Activated T-cell treated with anti-CD3 and anti-CD28 coated beads, Interleukin-2, amount 50 U/mL, for 48 hours (primary cell): ENCODE measurements at regions not wholly inside any gene's neighbourhood (a gene's known extent, or its start where the extent isn't known, plus 50 kb on each side); places are given as distances from the start of the nearest gene placed in this dataset.
"Not testable (repeated sequence)": the region's sequence is repeated elsewhere in the genome, so short reads cannot be mapped to it uniquely, and the experiment has no call there.

Source experiments
- DNase-seq, 2 experiments: peaks; one replicate each; pipeline ENCODE4 v3.0.0-alpha.2; 2020

DNA sequence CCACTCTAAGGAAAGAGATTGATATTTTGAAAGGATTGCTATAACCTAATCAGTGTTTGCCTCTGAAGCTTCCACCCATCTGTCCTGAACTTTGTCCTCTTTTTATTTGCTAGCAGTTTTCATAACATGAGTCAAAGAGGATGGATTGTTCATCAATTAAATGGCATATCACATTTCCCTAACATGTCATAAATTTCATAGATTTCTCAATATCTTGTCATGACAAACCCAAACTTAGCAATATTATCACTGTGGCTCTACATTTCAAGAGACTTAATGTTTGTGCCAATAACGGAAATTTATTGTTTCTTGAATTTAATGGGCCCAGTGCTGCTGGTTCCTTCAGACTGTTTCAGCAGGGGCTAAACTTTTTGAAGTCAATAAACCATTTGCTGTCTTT is 330.3 kb downstream of the CAAP1 start:
- no peak for DNase-seq

DNA sequence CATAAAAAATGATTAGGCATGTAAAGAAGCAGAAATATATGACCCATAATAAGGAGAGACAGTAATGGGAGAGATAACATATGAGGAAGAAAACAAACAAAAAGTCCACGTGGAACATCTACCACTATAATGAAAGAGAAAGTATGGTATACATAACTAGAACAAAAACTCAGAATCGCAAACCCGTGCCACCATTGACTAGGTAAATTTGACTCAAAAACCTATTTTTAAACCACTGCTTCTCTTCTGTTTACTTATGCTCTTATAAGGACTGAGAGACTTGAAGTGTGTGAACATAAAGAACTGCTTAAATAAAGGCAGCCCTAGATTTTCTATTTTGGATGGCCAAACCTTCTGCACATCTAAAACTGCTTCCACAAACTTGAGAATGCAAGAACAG is 330.7 kb downstream of the CAAP1 start:
- no peak for DNase-seq

DNA sequence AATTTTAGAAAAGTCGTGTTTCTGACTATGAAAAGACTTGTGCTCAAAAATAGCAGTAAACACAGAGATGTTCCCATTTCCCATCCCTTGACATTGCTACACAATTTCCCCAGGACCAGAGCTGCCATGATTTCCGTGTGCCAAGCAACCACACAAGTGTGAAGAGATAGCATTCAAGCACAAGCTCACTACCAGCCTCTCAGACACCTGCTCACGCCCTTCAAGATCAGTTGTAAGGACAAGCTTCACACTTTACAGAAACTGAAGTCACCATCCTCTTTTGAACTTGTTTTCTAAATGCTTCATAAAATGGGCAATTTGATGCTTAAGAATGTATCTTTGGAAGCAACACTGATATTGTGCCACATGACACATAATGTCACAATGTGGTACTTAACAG is 333.1 kb downstream of the CAAP1 start:
- no peak for DNase-seq

DNA sequence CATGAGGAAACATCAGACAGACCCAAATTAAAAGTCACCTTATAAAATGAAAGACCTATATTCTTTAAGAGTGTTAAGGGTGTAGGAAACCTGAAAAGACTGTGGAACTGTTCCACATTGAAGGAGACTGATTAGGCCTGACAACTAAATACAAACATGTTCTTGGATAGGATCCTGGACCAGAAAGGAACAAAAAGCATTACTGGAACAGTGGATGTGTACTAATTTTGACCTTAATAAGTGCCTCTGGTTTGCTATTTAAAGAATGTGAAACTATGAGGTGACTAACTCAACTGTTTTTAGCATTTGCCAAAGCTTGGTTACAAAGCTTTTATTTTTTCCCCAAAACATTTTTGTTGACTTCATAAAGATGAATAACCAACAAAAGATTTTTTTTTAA is 340.6 kb downstream of the CAAP1 start:
- no peak for DNase-seq

DNA sequence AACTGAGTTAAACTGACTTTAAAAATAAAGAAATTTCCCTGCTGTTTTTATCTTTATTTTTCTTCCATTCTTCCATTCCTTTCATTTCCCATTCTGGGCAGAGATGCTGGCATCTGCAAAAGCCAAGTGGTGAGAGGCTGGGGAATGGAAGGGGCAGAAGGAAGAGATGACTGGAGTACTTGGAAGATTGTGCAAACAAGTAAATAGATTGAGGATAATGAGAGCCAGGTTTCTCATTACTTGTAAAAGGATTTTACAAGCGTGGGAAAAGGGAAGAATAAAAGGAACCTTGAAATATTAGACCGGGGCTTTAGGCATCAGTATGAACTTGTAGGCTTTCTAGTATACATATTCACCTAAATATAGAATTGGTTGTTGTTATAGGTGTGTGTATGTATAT is 341.2 kb downstream of the CAAP1 start:
- DNase-seq, result no peak

DNA sequence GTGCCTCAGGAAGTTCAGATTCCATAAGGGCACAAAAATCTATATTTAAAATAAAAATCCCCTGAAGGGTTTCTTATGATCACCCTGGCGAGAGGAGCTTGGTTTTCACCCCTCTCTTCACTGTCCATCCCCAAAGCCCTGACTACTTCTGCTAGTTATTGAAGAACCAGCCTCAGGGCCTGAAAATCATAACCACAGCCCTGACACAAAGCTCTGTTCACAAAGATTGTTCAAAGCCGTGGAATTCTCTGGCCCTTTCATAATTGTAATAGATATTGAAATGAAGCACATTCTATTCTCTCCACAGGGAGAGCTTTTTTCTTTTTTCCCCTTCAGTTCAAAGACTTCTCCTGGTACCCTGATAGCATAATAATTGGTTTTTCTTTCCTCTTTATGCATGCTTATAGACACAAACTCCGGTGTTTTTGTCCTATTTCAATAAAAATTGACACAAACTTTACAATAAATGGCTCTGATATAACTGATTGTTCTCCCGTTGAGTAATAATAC is 343.8 kb downstream of the CAAP1 start:
- no peak for DNase-seq

DNA sequence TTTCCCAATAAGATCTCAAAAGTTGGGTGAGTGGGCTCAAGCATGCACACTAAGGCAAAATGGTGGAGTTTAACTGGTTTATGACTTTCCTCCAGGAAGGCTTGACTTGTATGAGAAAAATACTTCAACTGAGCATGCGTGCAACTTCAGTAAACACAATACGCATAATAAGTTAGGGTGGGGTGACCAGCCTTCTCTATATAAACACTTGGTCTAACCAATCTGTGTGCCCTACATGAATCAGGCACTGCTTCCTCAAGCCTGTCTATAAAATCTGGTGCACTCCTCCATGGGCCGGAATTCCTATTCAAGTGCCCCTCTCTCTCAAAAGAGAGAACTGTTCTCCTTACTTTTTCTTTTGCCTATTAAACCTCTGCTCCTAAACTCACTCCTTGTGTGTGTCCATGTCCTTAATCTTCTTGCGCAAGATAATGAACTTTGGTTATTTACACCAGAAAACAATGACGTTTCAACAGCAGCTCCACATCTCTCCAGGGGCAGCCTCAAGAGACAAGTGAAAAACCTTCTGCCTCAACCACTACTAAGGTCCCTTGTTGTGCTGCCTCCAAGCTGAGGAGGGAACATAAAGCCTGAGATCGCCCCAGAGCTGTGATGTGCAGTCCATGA is 352.6 kb downstream of the CAAP1 start:
- no peak for DNase-seq

DNA sequence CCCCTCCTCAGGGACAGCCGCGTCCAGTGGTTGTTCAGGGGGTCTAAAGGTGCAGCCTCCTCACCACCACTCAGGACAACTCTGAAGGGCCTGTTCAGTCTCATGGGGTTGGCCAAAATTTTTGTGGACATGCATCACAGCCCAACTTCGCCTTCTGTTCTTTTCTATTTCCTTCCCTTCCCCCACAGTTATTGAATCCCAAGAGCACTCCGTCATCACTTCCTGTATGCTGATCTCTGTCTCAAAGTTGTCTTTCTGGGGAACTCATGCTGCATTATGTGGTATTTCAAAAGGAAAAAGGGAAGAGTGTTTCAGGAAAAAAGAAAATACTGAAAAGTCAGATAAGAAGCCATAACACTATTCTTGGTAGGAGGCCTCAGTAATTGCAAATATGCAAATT is 355.4 kb downstream of the CAAP1 start:
- no peak for DNase-seq

DNA sequence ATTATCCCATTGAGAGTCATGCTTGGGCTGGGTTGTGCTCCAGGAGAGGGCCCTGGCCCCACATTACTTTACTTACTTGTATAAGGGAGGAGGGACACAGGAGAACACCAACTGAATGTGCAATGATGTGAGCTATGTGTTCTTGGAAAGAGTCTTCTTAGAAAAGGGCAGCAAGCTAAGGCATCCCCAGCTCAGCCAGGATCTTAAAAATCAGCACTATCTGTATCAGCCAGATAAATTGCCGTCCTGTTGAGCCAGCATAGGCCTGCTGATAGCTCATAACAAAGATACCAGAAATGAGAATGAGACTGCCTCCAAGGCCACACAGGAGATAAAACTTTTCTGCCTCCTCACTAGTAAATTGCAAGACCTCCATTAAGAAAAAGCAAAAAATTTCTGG is 357.5 kb downstream of the CAAP1 start:
- DNase-seq, result no peak

DNA sequence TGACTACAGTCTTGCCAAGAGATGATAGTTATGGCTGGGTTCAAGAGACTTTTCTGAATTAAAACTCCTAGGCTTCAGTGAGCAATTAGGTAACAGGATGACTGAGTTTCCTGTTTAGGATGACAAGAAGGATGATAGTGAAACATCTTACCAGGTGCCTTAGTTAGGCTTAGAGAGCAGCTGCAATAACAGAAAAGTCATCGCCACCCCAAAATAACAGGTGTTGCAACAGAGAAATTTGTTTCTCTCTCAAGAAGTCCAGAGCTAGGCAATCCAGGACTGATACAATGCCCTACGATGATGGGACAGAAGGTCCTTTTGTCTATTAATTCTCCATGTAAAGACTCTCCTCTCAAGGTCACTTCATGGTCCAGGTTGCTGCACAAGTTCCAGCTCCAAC is 361.8 kb downstream of the CAAP1 start:
- no peak for DNase-seq

DNA sequence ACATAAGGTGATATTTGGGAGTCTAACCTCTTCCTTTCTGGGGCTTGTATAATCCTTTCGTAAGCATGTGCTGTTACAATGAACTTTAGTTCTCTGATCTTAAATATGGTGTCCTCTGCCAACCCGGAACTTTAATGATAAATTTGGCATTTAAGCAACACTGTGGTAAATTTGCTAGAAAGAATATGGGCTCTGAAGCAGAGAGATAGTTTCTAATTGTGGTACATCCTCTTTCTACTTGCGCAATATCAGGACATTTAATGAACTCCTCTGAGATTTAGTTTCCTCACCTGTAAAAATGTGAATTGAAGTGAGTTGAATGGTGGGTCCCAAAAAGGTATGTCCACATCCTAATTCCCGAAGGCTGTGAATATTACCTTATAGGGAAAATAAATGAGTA is 364.7 kb downstream of the CAAP1 start:
- DNase-seq, result no peak

DNA sequence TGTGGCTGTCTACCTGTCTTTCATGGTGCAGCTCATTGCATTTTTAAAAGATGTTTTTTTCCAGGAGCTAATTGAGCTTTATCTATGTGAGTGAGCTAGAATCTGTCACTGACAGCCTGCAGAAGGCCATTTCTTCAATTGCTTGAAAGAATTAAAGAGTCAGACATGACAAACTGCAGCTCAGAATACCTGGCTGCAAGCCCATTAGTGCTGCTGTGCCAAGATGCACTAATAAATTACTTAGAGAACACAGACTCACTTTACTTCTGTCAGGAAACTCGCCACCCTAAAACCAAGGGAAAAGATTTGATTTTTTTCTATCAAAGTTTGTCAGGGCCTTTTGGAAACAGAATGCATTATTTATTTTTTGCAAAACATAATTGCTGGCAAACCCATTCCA is 368.3 kb downstream of the CAAP1 start:
- no peak for DNase-seq

DNA sequence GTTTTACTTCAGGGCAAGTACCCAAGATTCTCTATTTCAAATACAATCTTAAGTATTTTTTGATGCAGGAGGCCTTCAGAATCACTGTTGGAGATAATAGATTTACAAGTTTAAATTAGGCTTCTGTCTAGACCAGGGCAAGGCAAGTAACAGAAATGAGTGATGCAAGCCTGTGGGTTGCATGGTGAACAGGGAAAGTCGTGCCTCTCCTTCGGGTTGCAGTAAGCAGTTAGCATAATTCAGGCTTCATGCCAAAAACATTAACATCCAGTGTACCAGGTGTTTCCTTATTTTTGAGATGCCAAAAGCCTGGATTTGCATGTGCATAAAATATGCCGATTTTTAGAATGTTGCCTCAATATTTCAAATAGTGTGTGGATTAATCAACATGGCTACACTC is 369.0 kb downstream of the CAAP1 start:
- no peak for DNase-seq

DNA sequence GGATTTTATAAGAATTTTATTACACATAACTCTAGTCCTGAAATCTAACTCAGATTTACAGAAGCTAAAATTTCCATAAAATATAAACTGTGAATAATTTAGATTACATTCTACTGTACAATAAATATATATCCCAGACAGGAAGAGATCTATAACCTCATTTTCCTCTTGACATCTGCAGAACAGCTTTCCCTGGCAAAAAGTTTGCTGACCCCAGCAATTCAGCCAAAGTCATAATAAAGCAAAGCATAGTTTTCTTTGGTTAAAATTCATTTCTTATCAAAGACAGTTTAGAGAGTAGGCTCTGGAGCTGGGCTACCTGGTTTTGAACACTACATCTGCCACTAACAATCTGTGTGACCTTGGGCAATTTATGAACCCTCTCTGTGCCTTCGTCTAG is 372.5 kb downstream of the CAAP1 start:
- DNase-seq, result no peak

DNA sequence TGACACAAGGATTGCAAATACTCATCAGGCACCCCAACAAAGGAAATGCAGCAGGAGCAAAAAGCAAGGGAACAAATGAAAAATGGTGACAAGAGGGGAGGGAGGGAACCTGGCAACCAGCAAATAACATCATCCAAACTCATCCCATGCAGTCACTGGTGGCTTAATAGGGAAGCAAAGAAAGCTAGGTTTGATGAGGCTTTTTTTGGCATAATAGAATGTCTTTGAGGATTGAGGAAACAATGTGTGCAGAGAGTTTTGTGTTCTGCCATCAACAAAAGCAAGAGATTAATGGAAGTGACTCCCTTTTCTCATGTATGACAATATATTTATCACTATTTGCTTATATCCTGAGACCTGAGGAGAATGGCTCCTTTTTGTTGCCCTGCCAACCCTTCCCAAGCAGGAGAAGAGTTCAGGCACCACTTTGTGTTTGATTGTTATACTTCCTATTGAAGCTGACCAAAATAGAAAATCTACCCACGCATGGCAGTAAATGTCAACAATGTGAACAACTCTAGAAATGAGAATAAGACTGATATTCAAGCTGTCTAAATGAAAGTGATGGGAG is 375.7 kb downstream of the CAAP1 start:
- no peak for DNase-seq

DNA sequence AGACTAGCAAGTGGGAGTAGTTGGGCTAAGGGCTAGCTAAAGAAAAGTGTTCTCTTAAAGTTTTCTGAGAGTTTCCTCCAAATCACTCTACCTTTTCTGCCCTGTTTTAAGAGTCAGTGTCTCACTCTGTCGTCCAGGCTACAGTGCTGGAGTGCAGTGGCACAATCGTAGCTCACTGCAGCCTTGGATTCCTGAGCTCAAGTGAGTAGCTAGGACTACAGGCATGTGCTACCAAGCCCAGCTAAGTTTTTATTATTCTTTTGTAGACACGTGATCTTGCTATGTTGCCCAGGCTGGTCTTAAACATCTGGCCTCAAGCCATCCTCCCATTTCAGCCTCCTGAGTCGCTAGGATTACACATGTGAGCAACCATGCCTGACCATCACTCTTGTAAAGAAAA is 378.9 kb downstream of the CAAP1 start:
- DNase-seq, result no peak

DNA sequence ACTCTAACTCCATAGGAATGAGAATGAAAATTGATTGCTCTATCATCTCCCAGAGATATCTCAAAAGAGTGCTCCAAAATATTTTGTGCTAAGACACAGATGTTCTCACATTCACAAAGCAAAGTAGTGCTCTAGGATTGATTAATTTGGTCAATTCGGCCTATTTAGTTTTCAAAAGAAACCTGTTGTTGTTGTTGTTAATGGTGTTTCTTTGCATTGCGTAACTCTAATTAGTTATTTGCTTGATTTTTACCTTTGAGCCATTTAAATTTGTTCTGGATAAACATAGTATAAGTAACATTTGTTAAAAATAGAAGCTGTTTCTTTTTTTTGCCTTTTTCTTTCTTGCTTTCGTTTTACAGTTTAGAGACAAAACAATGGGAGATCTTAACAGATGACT is 382.5 kb downstream of the CAAP1 start:
- no peak for DNase-seq

DNA sequence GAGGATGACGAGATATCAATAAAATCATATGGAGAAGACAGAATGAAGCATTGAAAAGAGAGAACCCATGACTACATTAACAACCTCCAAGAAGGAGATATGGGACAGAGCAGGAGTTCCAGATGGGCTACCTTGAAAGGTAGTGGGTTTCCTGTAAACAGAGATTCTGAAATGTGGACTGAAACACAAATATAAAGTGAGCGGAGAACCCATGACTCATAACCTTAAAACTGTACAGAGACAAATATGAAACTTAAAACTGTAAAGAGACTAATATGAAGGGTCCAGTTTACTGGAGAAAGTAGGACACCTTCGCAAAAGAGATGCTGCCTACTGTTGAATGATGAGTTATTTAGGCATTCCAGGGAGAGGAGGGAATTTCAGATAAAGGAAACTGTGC is 383.7 kb downstream of the CAAP1 start:
- DNase-seq, result no peak

DNA sequence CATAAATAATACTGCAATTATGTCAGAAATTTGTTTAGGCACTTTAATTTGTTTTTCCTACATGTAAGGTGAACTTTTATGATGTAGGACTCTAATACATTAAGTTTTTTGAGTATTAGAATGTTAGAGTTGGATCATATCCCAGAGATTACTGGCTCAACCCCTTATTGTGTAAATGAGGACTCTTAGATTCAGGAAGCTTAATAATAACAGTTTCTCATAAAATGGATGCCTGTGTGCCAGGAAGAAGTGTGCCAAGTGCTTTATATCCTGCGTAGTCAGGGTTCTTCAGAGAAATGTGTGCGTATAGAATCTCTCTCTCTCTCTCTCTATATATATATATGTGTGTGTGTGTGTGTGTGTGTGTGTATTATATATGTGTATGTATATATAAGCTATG is 388.5 kb downstream of the CAAP1 start:
- no peak for DNase-seq

DNA sequence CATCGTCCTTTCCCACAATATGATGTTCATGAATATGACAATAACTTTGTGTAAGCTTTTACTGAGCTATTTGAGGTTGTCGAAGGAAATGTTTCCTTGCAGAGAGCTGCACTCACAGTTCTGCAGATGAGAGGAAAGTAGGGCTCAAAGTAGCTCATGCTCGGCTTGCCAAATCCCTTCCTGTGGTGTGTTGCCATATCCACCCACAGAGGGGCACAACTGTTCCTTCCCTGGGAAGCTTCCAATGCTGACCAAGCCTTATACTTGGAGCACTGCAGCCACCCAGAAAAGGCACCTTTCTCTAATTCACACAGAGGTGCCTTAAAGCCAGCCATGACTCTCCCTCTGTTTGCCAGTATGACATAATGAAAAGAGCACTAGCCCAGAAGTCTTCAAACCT is 390.3 kb downstream of the CAAP1 start:
- DNase-seq, result no peak

DNA sequence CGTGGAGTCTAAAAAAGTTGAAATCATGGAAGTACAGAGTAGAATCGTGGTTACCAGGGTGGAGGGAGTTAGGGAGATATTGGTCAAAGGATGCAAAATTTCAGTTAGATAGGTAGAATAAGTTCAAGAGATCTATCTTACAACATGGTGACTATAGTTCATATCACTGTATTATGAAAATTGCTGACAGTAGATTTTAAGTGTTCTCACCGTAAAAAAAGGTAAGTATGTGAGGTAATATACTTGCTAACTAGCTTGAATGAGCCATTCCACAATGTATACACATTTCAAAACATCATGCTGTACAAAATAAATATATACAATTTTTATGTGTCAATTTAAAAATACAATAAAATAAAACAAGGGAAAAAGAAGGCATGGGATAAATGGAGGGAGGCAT is 392.1 kb downstream of the CAAP1 start:
- DNase-seq, result no peak

DNA sequence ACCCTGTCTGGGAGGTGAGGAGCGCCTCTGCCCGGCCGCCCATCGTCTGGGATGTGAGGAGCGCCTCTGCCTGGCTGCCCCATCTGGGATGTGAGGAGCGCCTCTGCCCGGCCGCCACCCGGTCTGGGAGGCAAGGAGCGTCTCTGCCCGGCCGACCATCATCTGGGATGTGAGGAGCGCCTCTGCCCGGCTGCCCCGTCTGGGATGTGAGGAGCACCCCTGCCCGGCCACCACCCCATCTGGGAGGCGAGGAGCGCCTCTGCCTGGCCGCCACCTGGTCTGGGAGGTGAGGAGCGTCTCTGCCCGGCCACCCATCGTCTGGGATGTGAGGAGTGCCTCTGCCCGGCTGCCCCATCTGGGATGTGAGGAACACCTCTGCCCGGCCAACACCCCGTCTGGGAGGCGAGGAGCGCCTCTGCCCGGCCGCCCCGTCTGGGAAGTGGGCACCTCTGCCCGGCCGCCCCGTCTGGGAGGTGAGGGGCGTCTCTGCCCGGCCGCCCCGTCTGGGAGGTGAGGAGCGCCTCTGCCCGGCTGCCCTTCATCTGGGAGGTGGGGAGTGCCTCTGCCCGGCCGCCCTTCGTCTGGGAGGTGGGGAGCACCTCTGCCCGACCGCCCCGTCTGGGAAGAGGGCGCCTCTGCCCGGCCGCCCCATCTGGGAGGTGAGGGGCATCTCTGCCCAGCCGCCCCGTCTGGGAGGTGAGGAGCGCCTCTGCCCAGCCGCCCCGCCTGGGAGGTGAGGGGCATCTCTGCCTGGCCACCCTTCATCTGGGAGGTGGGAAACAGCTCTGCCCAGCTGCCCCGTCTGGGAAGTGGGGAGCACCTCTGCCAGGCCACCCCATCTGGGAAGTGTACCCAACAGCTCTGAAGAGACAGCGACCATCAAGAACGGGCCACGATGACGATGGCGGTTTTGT is 399.7 kb downstream of the CAAP1 start:
- DNase-seq, result not testable (repeated sequence)

DNA sequence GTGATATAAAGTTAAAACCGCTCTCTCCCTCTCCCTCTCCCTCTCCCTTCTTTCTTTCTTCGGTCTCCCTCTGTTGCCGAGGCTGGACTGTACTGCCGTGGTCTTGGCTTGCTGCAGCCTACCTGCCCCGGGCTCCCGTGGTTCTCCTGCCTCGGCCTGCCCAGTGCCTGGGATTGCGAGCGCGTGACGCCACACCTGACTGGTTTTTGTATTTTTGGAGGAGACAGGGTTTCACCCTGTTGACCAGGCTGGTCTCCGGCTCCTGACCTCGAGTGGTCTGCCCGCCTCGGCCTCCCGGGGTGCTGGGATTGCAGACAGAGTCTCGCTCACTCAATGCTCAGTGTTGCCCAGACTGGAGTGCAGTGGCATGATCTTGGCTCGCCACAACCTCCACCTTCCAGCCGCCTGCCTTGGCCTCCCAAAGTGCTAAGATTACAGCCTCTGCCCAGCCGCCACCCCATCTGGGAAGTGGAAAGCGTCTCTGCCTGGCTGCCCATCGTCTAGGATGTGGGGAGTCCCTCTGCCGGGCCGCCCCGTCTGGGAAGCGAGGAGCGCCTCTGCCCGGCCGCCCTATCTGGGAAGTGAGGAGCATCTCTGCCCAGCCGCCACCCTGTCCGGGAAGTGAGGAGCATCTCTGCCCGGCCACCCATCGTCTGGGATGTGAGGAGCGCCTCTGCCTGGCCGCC is 400.5 kb downstream of the CAAP1 start:
- DNase-seq, result not testable (repeated sequence)

DNA sequence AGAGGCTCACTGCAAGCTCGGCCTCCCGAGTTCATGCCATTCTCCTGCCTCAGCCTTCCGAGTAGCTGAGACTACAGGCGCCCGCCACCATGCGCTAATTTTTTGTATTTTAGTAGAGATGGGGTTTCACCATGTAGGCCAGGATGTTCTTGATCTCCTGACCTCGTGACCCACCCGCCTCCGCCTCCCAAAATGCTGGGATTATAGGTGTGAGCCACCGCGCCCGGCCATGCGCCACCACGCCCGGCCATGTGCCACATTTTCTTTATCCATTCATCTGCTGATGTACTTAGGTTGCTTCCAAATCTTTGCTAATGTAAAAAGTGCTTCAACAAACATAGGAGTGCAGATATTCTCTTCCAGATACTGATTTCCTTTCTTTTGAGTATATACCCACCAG is 408.6 kb downstream of the CAAP1 start:
- no peak for DNase-seq
